GM23338 (cell line): ENCODE measurements at regions not wholly inside any gene's neighbourhood (a gene's known extent, or its start where the extent isn't known, plus 50 kb on each side); places are given as distances from the start of the nearest gene placed in this dataset.

ENCODE experiments used
- ATAC-seq: fragments of 200-7000 bp; cut with Tn5 transposase; 3 replicates; pipeline ENCODE4 v1.9.1; 2020
- DNase-seq: peaks from one replicate; pipeline ENCODE4 v3.0.0-alpha.2; 2015; ENCODE audit warnings: low spot score
- H2AFZ ChIP-seq: fragments of 200-600 bp; sonication (generic); 2 replicates; pipeline ENCODE4 v1.8.0; 2016; ENCODE audit warnings: antibody characterized with exemption, mild to moderate bottlenecking, moderate library complexity
- H3F3A ChIP-seq: fragments of 200-600 bp; sonication (generic); replicated peaks from 2 replicates; pipeline ENCODE4 v1.8.0; 2017; ENCODE audit warnings: antibody characterized with exemption, mixed run types, low read depth
- H3K27ac ChIP-seq: fragments of 200-600 bp; sonication (generic); 2 replicates; pipeline ENCODE4 v1.6.1; 2016; ENCODE audit warnings: low read depth
- H3K27me3 ChIP-seq: fragments of 200-600 bp; sonication (generic); 2 replicates; pipeline ENCODE4 v1.8.0; 2016; ENCODE audit warnings: mild to moderate bottlenecking, mixed run types, moderate library complexity; ENCODE audit not compliant: insufficient read depth
- H3K36me3 ChIP-seq: fragments of 200-600 bp; sonication (generic); 2 replicates; pipeline ENCODE4 v1.8.0; 2016; ENCODE audit warnings: mild to moderate bottlenecking; ENCODE audit not compliant: insufficient read depth
- H3K4me1 ChIP-seq: fragments of 200-600 bp; sonication (generic); 2 replicates; pipeline ENCODE4 v1.8.0; 2016; ENCODE audit warnings: mild to moderate bottlenecking, moderate library complexity; ENCODE audit not compliant: insufficient read depth
- H3K4me2 ChIP-seq: fragments of 200-600 bp; sonication (generic); 2 replicates; pipeline ENCODE4 v1.7.1; 2017; ENCODE audit warnings: mixed run types
- H3K4me3 ChIP-seq: fragments of 200-600 bp; sonication (generic); 2 replicates; pipeline ENCODE4 v1.6.1; 2016; ENCODE audit warnings: mixed run types
- H3K79me2 ChIP-seq: fragments of 200-600 bp; sonication (generic); replicated peaks from 2 replicates; pipeline ENCODE4 v1.8.0; 2017; ENCODE audit warnings: mild to moderate bottlenecking; ENCODE audit not compliant: insufficient read depth
- H3K9me2 ChIP-seq: fragments of 200-600 bp; sonication (generic); 2 replicates; pipeline ENCODE4 v1.8.0; 2017; ENCODE audit not compliant: insufficient read depth
- H4K20me1 ChIP-seq: fragments of 200-600 bp; sonication (generic); replicated peaks from 2 replicates; pipeline ENCODE4 v1.8.0; 2017; ENCODE audit warnings: mild to moderate bottlenecking; ENCODE audit not compliant: insufficient read depth
- H3K27ac Mint-ChIP-seq: 2 replicates; pipeline ENCODE4 v1.8.0; 2020; ENCODE audit warnings: inconsistent platforms, mild to moderate bottlenecking, moderate library complexity, mixed read lengths
- H3K27me3 Mint-ChIP-seq: 3 replicates; pipeline ENCODE4 v1.8.0; 2022; ENCODE audit warnings: low read depth, mild to moderate bottlenecking, moderate library complexity, mixed read lengths, inconsistent platforms; ENCODE audit not compliant: insufficient read depth, poor library complexity
- H3K36me3 Mint-ChIP-seq: 3 replicates; pipeline ENCODE4 v1.8.0; 2021; ENCODE audit warnings: low read depth, mild to moderate bottlenecking, inconsistent platforms, moderate library complexity, mixed read lengths
- H3K4me1 Mint-ChIP-seq: 3 replicates; pipeline ENCODE4 v1.8.0; 2020; ENCODE audit warnings: mild to moderate bottlenecking, inconsistent platforms, mixed read lengths
- H3K4me3 Mint-ChIP-seq: 3 replicates; pipeline ENCODE4 v1.8.0; 2021; ENCODE audit warnings: moderate library complexity, mild to moderate bottlenecking, inconsistent platforms, mixed read lengths
- H3K9me3 Mint-ChIP-seq: 3 replicates; pipeline ENCODE4 v1.8.0; 2020; ENCODE audit warnings: moderate library complexity, mild to moderate bottlenecking, inconsistent platforms, mixed read lengths
- ETS1 ChIP-seq: IDR thresholded peaks from 2 replicates; pipeline ENCODE4 v1.6.1; 2016; ENCODE audit warnings: antibody characterized with exemption
- EZH2 ChIP-seq: fragments of 200-600 bp; sonication (generic); IDR thresholded peaks from one replicate; pipeline ENCODE4 v1.8.0; 2017; ENCODE audit warnings: antibody characterized with exemption, mild to moderate bottlenecking, low read depth; ENCODE audit not compliant: unreplicated experiment
- EZH2phosphoT487 ChIP-seq: fragments of 200-600 bp; sonication (generic); IDR thresholded peaks from one replicate; pipeline ENCODE4 v1.8.1; 2018; ENCODE audit warnings: antibody characterized with exemption; ENCODE audit not compliant: unreplicated experiment
- JUNB ChIP-seq: IDR thresholded peaks from one replicate; pipeline ENCODE4 v1.6.1; 2016; ENCODE audit warnings: antibody characterized with exemption; ENCODE audit not compliant: unreplicated experiment
- POLR2AphosphoS5 ChIP-seq: IDR thresholded peaks from 2 replicates; pipeline ENCODE4 v1.6.1; 2016; ENCODE audit warnings: antibody characterized with exemption, low read depth
- REST ChIP-seq: IDR thresholded peaks from one replicate; pipeline ENCODE4 v1.6.1; 2018; ENCODE audit warnings: antibody characterized with exemption; ENCODE audit not compliant: unreplicated experiment
- STAT1 ChIP-seq: IDR thresholded peaks from one replicate; pipeline ENCODE4 v1.6.1; 2016; ENCODE audit warnings: antibody characterized with exemption; ENCODE audit not compliant: unreplicated experiment
- ZNF331 ChIP-seq: fragments of 250-450 bp; sonication (Bioruptor Pico); IDR thresholded peaks from 2 replicates; pipeline ENCODE4 v1.5.0; 2020; ENCODE audit warnings: low read depth, mild to moderate bottlenecking, moderate library complexity
- ZNF462 ChIP-seq: fragments of 250-450 bp; sonication (Bioruptor Pico); IDR thresholded peaks from 2 replicates; pipeline ENCODE4 v1.5.0; 2020; ENCODE audit warnings: mild to moderate bottlenecking, moderate library complexity

GRCh38 chr5:160937570-160937969 lies 85.6 kb upstream of the ATP10B start (continued):
- no peak for TF ChIP-seq JUNB
- no peak for TF ChIP-seq ETS1
- no peak for TF ChIP-seq EZH2phosphoT487
- TF ChIP-seq POLR2AphosphoS5, result no peak
- no peak for TF ChIP-seq STAT1
- TF ChIP-seq EZH2, result no peak
- no peak for TF ChIP-seq REST

- no peaks in the 10 kb centered on the region for H3K36me3 ChIP-seq
- no peaks in the 10 kb centered on the region for H3F3A ChIP-seq
- peaks cover 2% of the 10 kb centered on the region for H3K4me1 ChIP-seq
- no peak overlapping the region for H3K27ac ChIP-seq
- Mint-ChIP-seq H3K27ac (no peak overlapping the region), H3K4me3 (no peak overlapping the region), H3K9me3 (0 out of 3 replicates have a peak, but pooled peaks cover 3% of the 10 kb centered on the region), H3K36me3 (no peaks in the 10 kb centered on the region), H3K27me3 (peaks cover 3% of the 10 kb centered on the region), H3K4me1 (peaks cover 3% of the 10 kb centered on the region; the same call in 2 of the 3 replicates)
- DNase-seq (no peak), ATAC-seq (no peak)
- peaks cover 6% of the 10 kb centered on the region; the same call in 1 of the 2 replicates for H3K9me2 ChIP-seq
- no peak overlapping the region for H3K4me2 ChIP-seq
- H3K79me2 ChIP-seq, result no peaks in the 10 kb centered on the region
- H4K20me1 ChIP-seq, result no peaks in the 10 kb centered on the region
- H3K4me3 ChIP-seq, result no peak overlapping the region
- no peak overlapping the region for H2AFZ ChIP-seq
- no peaks in the 10 kb centered on the region for H3K27me3 ChIP-seq
- TF ChIP-seq STAT1 (no peak), JUNB (no peak), ZNF462 (CRISPR knock-in tag) (no peak), EZH2phosphoT487 (no peak), EZH2 (no peak), ZNF331 (CRISPR knock-in tag) (no peak), REST (no peak)
These were observed 83.8 kb upstream of the ATP10B start for GRCh38 chr5:160935776-160936175.
